ENCODE measurements at regions not wholly inside any gene's neighbourhood (a gene's known extent, or its start where the extent isn't known, plus 50 kb on each side); places are given as distances from the start of the nearest gene placed in this dataset.

DNA sequence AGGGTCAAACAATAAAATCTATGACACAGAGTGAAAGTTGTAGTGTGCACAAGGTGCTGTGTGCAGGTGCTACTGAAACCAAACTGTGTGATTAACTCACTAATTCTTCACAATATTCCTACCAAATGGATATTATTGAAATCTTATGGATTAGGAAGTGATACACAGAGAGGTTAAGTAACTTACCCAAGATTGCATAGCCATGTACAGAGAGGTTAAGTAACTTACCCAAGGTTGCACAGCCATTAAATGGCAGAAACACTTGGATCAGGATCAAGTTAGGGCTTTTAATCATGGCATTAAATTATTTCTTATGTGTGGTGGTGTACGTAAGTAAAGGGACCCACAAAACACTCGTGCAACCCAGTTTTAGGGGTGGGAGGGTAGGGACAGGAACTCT lies 771.4 kb downstream of the AACS start:
- POLR2A ChIA-PET, result no interaction called here
- dilution Hi-C loops (cut with MboI; ENCODE audit: extremely low pct_ligation_motif_present, low sequenced_read_pairs) (no loop called here), intact Hi-C loops (cut with micrococcal nuclease) (no loop called here)
- Histone ChIP-seq H3K79me2 (ENCODE audit: control insufficient read depth, insufficient read depth, low read length) (no peaks in the 10 kb centered on the region), H2AFZ (ENCODE audit: low read depth, low read length) (no peak overlapping the region), H3K4me2 (ENCODE audit: insufficient read depth, low read length) (no peak overlapping the region), H3K4me3 (replicated peaks in 1 of 3; ENCODE audit: insufficient read depth in 1 of 3, low read depth in 1 of 3, low read length in 3 of 3) (no peak overlapping the region), H4K20me1 (replicated peaks; ENCODE audit: control insufficient read depth, extremely low read depth, insufficient read depth, low read length) (no peaks in the 10 kb centered on the region), H3K36me3 (ENCODE audit: control insufficient read depth in 2 of 2, extremely low read depth in 1 of 2, insufficient read depth in 2 of 2, low read length in 2 of 2) (no peaks in the 10 kb centered on the region), H3K9me3 (replicated peaks; ENCODE audit: control insufficient read depth, insufficient read depth, low read length) (peaks cover 5% of the 10 kb centered on the region), H3K4me1 (ENCODE audit: control insufficient read depth, extremely low read depth, insufficient read depth, low read length) (no peaks in the 10 kb centered on the region), H3K9ac (replicated peaks; ENCODE audit: extremely low read depth, insufficient read depth, low read length) (no peak overlapping the region), H3K27ac (ENCODE audit: insufficient read depth, low read depth, low read length) (no peak overlapping the region), H3K27me3 (ENCODE audit: control insufficient read depth in 2 of 2, insufficient read depth in 2 of 2, low read length in 2 of 2) (no peaks in the 10 kb centered on the region), H3K9me1 (replicated peaks; ENCODE audit: control insufficient read depth, extremely low read depth, insufficient read depth, low read length) (no peaks in the 10 kb centered on the region)
- CTCF ChIA-PET, result no interaction called here
- FAIRE-seq, result no peak
- TF ChIP-seq POLR2AphosphoS5 (IDR thresholded peaks at IDR 0.05; ENCODE audit: insufficient read depth, low read depth, low read length) (no peak), MYC (IDR thresholded peaks at IDR 0.05; ENCODE audit: low read depth, low read length) (no peak), JUN (IDR thresholded peaks at IDR 0.05; ENCODE audit: borderline replicate concordance, insufficient read depth, insufficient read length, low read depth) (no peak), EZH2 (IDR thresholded peaks at IDR 0.05; ENCODE audit: borderline replicate concordance, low read depth, low read length, severe bottlenecking) (no peak), POLR2A (IDR thresholded peaks at IDR 0.05; ENCODE audit: low read depth, low read length) (no peak), FOS (IDR thresholded peaks at IDR 0.05; ENCODE audit: borderline replicate concordance, insufficient read depth, low read length) (no peak), GATA2 (IDR thresholded peaks at IDR 0.05; ENCODE audit: insufficient read depth, insufficient read length, low read depth, low read length) (no peak)
- TF ChIP-seq, protein P1, sequence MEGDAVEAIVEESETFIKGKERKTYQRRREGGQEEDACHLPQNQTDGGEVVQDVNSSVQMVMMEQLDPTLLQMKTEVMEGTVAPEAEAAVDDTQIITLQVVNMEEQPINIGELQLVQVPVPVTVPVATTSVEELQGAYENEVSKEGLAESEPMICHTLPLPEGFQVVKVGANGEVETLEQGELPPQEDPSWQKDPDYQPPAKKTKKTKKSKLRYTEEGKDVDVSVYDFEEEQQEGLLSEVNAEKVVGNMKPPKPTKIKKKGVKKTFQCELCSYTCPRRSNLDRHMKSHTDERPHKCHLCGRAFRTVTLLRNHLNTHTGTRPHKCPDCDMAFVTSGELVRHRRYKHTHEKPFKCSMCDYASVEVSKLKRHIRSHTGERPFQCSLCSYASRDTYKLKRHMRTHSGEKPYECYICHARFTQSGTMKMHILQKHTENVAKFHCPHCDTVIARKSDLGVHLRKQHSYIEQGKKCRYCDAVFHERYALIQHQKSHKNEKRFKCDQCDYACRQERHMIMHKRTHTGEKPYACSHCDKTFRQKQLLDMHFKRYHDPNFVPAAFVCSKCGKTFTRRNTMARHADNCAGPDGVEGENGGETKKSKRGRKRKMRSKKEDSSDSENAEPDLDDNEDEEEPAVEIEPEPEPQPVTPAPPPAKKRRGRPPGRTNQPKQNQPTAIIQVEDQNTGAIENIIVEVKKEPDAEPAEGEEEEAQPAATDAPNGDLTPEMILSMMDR (IDR thresholded peaks at IDR 0.05; ENCODE audit: extremely low read depth in 1 of 2, insufficient read depth in 1 of 2, low read depth in 1 of 2, low read length in 2 of 2), result no peak
- TF ChIP-seq, protein P2, sequence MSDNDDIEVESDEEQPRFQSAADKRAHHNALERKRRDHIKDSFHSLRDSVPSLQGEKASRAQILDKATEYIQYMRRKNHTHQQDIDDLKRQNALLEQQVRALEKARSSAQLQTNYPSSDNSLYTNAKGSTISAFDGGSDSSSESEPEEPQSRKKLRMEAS (IDR thresholded peaks at IDR 0.05; ENCODE audit: insufficient read depth, insufficient read length), result no peak
- DNase-seq (ENCODE audit: low read depth, low spot score), result no peak
- no TSS peak for BruUV-seq (replicated peaks)

All from endothelial cell of umbilical vein (primary cell).